NCI-H2196 (cell line): ENCODE measurements at regions not wholly inside any gene's neighbourhood (a gene's known extent, or its start where the extent isn't known, plus 50 kb on each side); places are given as distances from the start of the nearest gene placed in this dataset.
"Not testable (repeated sequence)": the region's sequence is repeated elsewhere in the genome, so short reads cannot be mapped to it uniquely, and the experiment has no call there.

ENCODE experiments used
- DNase-seq: peaks from one replicate; lab custom pipeline; 2025; ENCODE audit not compliant: unreplicated experiment; lab: John Stamatoyannopoulos, UW

DNA sequence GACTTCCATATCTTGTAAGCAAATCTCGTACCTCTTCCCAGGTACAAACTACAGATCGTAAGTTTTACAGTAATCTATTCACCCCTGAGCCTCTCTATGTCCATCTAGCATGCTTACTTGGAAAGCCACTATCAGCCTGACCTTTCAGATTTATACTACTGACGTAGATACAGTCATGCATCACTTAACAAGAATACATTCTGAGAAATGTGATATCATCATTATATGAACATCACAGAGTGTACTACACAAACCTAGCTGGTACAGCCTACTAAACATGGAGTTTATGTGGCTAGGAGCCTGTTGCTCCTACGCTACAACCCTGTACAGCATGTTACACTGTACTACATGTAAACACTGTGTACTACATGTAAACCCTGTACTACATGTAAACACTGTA is 293.2 kb upstream of the ZNF804A start:
- DNase-seq: no peak

DNA sequence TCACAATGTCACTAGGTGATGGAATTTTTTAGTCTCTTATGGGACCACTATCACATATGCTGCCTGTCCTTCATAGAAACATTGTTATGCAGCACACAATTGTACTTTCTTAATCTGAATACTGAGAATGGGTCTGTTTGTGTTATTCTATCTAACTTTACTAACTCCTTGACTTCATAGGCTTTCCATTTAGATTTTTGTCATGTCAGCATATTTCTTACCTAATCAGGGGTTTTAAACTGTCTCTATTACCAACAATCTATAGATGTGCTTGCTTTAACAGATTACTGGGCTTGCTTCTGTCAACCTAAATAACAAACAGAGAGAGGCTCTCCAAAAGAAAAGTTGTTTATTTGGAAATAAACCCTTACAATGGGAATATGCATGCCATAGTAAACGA is 289.6 kb upstream of the ZNF804A start:
- no peak for DNase-seq

DNA sequence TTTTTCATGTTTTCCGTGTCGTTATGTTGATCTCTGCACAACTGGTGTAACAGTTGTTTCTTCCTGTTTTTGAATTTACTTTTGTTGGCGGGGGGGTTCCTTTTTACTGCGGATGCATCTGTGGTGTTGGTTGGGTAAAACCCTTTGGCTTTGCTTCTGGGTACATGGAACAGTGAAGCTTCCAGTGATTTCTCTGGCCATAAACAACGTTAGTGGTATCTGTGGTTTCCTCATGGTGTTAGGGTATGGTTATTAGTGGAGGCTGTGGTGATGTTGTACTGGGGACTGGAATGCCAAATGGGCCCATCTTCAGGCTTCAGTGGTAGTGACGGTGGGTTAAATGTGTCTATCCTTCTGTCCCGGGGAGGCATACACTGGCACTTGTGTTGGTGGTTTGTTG is 285.4 kb upstream of the ZNF804A start:
- no peak for DNase-seq

DNA sequence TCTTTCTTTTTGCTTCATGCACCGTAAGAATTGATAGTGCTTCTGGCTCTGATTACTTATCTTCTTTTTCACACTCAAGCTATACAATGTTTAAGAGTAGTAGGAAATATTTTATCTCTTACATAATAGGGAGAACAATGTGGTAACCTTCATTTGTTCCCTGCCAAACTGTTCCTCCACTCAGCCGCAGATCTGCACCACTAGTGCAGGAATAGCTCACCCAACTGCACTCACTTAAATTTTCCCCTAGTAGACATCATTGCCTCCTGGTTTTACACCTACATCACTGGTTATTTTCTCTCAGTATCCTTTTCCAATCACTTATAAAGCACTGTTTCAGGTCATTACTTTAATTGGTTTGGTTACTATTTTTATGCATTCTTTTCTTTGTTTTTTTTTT is 283.5 kb upstream of the ZNF804A start:
- DNase-seq: no peak

DNA sequence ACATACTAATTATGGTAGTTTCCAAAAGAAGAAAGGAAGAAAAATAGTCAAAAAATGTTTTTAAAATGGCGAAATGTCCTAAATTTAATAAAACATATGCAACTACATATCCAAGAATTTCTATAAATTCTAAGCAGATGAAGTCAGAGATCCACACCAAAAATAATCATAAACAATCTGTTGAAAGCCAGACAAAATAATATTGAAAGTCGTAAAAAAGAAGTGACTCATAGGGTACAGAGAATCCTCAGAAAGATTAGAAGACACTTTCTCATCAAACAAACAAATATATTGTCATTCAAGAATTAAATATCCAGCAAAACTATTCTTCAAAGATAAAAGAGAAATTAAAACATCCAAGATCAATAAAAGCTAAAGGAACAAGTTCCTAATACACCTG is 281.4 kb upstream of the ZNF804A start:
- no peak for DNase-seq

DNA sequence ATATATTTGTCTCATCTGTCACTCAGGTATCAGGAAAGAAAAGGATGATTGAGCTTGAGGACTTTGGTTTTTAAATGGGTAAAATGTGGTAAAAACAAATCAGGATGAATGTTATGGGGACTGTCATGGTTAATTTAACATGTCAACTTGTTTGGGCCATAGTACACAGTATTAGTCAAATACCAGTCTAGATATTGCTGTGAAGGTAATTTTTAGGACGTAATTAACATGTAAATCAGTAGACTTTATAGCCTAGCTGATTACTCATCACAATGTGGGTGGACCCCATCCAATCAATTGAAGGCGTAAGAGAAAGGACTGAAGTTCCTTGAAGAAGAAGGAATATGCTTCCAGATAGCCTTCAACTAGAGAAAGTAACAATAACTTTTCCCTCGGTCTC is 275.7 kb upstream of the ZNF804A start:
- DNase-seq: no peak

DNA sequence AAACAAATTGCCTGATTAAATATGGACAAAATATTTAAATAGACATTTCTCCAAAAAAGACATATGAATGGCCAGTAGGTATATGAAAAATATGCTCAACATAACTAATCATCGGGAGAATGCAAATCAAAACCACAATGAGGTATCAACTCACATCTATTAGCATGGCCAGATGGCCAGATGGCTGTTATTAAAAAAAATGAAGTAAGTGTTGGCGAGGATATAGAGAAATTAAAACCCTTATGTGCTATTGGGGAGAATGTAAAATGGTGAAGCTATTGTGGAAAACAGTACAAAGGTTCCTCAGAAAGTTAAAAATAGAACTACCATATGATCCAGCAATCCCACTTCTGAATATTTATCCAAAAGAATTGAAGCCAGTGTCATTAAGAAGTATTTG is 272.3 kb upstream of the ZNF804A start:
- no peak for DNase-seq

DNA sequence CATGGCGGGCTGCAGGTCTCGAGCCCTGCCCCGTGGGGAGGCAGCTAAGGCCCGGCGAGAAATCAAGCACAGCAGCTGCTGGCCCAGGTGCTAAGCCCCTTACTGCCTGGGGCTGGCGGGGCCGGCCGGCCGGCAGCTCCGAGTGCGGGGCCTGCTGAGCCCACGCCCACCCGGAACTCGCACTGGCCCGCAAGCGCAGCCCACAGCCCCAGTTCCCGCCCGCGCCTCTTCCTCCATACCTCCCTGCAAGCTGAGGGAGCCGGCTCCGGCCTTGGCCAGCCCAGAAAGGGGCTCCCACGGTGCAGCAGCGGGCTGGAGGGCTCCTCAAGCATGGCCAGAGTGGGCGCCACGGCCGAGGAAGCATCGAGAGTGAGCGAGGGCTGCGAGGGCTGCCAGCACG is 270.5 kb upstream of the ZNF804A start:
- not testable (repeated sequence) for DNase-seq

DNA sequence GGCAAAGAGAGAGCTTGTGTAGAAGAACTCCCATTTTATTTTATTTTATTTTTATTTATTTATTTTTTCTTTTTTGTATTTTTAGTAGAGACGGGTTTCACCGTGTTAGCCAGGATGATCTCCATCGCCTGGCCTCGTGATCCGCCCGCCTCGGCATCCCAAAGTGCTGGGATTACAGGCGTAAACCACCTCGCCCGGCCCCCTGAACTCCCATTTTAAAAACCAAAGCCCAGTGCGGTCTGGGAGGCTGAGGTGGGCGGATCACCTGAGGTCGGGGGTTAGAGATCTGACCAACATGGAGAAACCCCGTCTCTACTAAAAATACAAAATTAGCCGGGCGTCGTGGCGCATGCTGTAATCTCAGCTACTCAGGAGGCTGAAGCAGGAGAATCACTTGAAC is 267.8 kb upstream of the ZNF804A start:
- DNase-seq: not testable (repeated sequence)

DNA sequence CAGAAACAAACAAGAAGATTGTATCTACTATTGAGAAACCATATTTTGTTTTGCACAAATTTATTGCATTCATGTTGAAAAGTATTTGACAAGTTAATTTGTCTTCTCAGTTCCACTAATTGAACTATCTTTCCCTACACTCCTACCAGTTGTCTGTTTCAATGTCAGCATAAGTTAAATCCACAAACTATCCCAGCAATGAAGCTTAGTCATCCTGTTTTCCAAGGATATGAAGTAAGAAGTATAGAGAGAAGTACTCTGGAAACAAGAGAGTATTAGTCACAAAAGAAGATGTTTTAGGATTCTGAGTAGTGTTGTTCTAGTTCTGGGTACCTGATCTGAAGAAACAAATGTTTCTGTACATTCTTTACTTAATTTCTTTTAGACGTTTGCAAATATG is 261.6 kb upstream of the ZNF804A start:
- no peak for DNase-seq

DNA sequence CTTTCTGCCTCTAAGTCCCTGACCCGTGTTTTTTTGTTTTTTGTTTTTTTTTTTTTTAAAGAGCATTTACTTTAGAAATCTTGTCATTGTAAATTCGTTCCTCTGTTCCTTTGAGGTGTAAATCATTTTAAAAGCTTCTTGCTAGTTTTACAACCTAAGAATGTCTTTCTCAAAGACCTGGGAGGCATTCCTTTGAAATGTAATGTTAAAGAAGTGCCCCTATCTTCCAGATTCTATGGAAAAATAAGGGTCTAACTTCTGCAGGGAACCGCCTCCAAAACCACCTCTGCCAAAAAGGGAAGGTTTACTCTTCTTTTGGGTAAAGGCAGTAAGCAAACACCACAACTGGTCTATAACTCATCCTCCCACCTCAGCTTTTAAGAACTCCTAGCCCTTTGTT is 259.6 kb upstream of the ZNF804A start:
- DNase-seq: no peak

DNA sequence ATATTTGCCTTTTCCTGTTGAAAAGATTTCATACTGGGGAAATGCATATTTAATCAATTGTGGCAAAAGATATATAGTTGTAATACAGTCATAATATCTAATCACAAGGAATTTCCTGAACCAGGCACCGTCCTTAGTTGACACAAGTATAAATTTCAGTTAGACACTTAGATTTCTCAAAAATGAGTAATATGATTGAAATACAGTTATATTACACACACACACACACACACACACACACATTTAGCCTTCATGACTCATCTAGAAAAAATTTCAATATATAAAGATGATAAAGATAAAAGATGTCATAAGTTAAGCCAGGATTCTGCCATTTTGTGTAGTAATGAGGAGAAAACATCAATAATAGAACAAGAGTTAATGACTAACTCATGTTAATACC is 258.4 kb upstream of the ZNF804A start:
- DNase-seq: no peak

DNA sequence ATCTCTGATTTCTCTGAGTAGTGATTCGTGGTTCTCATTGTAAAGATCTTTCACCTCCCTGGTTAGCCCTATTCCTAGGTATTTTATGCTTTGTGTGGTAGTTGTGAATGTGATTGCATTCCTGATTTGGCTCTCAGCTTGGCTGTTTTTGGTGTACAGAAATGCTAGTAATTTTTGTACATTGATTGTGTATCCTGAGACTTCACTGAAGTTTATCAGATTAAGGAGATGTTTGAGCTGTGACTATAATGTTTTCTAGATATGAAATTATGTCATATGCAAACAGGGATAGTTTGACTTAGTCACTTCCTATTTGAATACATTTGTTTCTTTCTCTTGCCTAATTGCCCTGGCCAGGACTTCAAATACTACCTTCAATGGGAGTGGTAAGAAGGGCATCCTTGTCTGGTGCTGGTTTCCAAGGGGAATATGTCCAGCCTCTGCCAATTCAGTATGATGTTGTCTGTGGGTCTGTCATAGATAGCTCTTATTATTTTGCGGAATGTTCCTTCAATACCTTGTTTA is 251.9 kb upstream of the ZNF804A start:
- DNase-seq: no peak

DNA sequence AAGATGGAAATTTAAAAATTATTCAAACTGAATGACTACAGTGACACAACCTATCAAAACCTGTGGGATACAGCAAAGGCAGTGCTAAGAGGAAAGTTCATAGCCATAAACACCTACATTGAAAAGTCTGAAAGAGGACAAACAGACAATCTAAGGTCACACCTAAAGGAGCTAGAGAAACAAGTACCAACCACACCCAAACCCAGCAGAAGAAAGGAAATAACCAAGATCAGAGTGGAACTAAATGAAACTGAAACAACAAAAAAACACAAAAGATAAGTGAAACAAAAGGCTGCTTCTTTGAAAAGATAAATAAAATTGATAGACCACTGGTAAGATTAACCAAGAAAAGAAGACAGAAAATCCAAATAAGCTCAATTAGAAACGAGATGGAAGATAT is 247.2 kb upstream of the ZNF804A start:
- no peak for DNase-seq

DNA sequence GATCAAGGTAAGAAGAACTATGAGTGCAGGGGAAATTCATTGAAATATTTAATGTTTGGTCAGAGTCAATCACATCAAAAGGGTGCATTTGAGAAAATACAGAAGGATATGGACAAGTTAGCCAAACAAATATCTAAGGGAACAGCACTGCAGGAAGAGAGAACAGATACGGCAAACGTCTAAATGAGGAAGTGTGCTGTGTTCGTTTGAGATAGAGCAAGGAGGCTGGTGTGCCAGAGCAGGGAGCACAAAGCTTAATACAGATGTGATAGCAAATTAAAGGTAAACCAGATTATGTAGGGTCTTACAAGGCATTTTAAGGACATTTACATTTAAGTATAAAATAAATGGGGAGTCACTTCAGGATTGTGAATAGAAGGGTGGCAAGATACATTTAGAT is 241.3 kb upstream of the ZNF804A start:
- no peak for DNase-seq

DNA sequence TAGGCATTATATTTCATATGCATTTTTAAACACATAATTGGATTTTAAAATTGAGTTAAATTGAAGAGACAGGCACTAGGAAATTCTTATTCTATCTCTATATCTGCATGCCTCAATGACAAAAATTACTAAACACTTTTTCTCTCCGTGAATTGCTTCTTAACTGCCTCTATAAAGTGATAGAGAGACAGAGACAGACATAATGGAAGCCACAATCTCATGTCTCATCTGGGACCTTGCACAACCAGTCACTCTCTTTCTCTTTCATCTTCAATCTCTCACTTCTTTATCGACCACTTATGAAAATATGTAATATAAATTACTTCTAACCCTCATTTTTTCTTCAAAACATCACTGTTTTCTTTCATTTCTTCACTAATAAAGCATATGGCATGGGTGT is 238.9 kb upstream of the ZNF804A start:
- no peak for DNase-seq

DNA sequence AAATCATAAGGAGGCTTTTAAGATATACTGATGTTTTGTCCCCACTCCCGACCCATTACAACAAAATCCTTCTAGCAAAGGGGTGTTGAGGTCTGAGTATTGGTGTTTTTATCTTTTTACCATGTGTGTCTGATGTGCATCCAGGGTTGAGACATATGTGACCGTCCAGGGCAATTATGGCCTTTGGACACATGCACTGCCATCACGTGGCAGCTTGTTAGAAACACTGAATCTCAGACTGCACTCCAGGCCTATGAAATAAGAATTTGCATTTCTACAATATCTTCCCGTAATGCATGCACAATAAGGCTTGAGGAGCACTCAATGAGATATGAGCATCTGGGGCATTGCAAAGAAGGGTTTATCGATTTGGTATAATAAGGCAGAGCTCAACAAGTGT is 235.1 kb upstream of the ZNF804A start:
- DNase-seq: no peak

DNA sequence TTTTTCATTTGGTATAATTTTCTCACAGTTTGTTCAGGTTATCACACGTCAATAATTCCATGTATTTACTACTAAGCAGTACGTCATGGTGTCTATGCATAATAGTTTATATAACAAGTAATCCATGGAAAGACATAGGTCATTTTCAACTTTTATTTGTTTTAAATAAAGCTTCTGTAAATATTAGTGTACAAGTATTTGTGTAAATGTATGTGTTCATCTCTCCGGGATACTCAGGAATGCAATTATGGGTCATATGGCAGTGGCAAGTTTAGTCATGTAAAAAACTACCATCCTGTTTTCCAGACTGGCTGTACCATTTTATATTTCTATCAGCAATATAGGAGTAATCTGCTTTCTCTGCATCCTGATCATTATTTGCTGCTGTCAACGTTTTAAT is 231.1 kb upstream of the ZNF804A start:
- DNase-seq: no peak

DNA sequence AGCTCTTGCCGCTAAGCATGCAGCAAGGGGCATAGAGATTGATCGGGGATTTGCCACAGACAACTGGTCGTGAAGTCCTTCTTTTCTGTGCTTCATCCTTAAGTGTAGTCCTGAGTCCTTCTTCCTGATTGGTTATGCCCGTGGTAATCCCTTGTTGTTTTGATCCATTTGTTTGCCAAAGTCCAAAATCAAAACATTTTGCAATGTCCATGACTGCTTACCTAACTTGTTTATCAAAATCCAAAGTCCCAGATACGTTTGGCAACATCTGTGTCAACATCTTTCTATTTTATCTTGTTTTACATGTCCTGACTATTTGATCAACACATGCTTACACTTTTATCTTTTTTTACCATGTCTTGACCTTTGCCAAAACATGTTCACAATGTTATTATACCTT is 229.0 kb upstream of the ZNF804A start:
- no peak for DNase-seq

DNA sequence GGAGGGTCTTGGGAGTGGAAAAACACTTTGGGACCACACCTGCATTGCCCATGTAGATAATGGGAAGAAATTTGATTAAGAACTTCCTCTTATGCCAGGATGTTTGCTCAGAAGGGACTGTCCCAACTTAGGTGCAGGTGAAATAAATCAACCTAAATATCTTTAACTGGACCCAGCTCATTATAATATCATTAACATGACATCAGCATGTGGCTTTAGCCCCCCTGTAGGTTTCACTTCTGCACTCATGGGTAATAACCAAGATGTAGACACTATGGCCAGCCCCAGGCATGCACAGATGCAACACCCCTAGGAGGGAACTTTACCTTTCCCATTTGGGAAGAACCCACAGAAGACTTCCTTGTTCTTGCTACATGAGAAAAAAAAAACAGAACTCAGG is 227.4 kb upstream of the ZNF804A start:
- DNase-seq: no peak

DNA sequence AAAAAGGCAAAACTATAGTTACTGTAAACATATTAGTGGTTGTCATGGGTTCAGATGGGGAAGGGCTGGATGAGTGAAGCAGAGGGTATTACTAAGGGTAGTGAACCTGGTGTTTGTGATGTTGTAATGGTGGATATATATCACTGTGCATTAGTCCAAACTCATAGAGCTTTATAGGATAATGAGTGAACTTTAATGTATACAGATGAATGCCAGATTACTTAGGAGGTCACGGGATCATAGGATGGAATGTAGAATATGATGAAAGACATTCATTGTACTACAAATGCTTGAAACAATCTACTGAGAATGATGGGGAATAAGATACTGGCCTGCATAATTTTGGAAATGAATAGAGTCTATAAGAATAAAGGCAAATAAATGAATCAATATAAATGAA is 226.7 kb upstream of the ZNF804A start:
- DNase-seq: no peak

DNA sequence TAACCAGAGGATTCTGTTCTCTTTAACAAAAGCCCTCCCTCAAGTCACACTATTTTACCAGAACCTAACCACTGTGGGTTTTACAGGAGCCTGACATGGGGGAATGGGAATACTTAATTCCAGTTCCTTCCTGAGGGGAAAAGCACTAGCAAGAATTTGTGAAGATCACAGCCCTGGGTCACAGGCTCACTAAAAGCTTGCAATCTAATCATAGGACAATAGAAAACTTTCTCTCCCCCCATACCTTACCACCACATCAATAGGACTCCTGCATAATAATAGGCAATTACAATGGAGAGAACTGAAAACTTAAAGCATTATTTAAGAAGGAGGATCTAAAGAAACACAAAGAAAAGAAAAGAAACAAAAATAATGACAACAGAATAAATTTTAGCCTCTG is 225.8 kb upstream of the ZNF804A start:
- DNase-seq: no peak

DNA sequence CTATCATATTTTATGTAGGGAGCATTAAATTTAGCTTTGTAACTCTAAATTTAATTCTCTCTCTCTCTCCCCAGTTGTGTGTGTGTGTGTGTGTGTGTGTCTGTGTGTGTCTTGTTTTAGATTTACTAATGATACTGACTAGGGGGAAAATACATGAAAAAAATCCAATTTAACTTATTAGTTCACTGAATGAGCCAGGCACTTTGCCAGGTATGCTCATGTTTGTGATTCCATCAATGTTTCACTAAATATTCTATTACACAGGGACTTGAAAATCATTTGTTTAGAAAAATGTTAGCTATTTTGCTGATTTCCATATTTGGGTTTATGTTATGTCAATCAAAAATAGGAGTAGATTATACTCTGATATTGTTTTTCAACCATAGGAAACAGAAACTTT is 203.7 kb upstream of the ZNF804A start:
- no peak for DNase-seq

DNA sequence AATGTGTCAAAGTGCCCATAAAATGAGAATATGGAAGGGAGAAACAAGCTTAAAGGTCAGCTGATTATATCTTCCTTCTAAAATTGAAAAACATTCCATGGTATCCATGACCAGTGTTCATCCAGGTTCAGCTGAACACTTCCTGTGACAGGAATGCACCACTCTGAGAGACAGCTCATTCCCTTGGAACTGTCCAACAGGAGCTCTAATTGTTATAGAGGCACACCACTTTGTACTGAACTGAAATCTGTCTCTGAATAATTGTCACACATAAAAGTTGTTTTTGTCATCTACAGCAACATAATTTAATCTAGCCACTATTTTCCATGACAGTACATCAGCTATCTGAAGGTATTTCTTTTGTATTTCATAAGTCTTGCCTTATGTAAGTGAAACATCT is 195.9 kb upstream of the ZNF804A start:
- DNase-seq: no peak
